ENCODE measurements at regions not wholly inside any gene's neighbourhood (a gene's known extent, or its start where the extent isn't known, plus 50 kb on each side); places are given as distances from the start of the nearest gene placed in this dataset.
"Not testable (repeated sequence)": the region's sequence is repeated elsewhere in the genome, so short reads cannot be mapped to it uniquely, and the experiment has no call there.

GRCh38 chr6:67475700-67476099, 1159.4 kb upstream of the ADGRB3 start:
- H3K27ac ChIP-seq: no peak overlapping the region
- TF ChIP-seq CTCF (IDR thresholded peaks at IDR 0.05) (no peak), ZFX (IDR thresholded peaks at IDR 0.05; ENCODE audit: borderline replicate concordance) (no peak)

- TF ChIP-seq CTCF (IDR thresholded peaks at IDR 0.05) (no peak), ZFX (IDR thresholded peaks at IDR 0.05; ENCODE audit: borderline replicate concordance) (no peak)
- H3K27ac ChIP-seq: no peak overlapping the region
Observed at GRCh38 chr6:67467341-67467740, 1167.7 kb upstream of the ADGRB3 start.

- not testable (repeated sequence) for H3K27ac ChIP-seq
Observed at GRCh38 chr6:67462725-67463124, 1172.4 kb upstream of the ADGRB3 start.

- H3K27ac ChIP-seq: no peak overlapping the region
- TF ChIP-seq CTCF (IDR thresholded peaks at IDR 0.05) (no peak), ZFX (IDR thresholded peaks at IDR 0.05; ENCODE audit: borderline replicate concordance) (no peak)
Observed at GRCh38 chr6:67459556-67459955, 1175.5 kb upstream of the ADGRB3 start.

GRCh38 chr6:67458265-67458664, 1176.8 kb upstream of the ADGRB3 start:
- TF ChIP-seq ZFX (IDR thresholded peaks at IDR 0.05; ENCODE audit: borderline replicate concordance) (no peak), CTCF (IDR thresholded peaks at IDR 0.05) (no peak)
- no peak overlapping the region for H3K27ac ChIP-seq

- TF ChIP-seq CTCF (IDR thresholded peaks at IDR 0.05) (no peak), ZFX (IDR thresholded peaks at IDR 0.05; ENCODE audit: borderline replicate concordance) (no peak)
- no peak overlapping the region for H3K27ac ChIP-seq
Observed at GRCh38 chr6:67451874-67452273, 1183.2 kb upstream of the ADGRB3 start.

- no peak overlapping the region for H3K27ac ChIP-seq
- TF ChIP-seq ZFX (IDR thresholded peaks at IDR 0.05; ENCODE audit: borderline replicate concordance) (no peak), CTCF (IDR thresholded peaks at IDR 0.05) (no peak)
Observed at GRCh38 chr6:67450641-67451040, 1184.4 kb upstream of the ADGRB3 start.

GRCh38 chr6:67449602-67450001, 1185.5 kb upstream of the ADGRB3 start:
- TF ChIP-seq ZFX (IDR thresholded peaks at IDR 0.05; ENCODE audit: borderline replicate concordance) (no peak), CTCF (IDR thresholded peaks at IDR 0.05) (no peak)
- H3K27ac ChIP-seq: no peak overlapping the region
